GM23338 (cell line): ENCODE measurements at regions not wholly inside any gene's neighbourhood (a gene's known extent, or its start where the extent isn't known, plus 50 kb on each side); places are given as distances from the start of the nearest gene placed in this dataset.

Source experiments
- ATAC-seq: fragments of 200-7000 bp; cut with Tn5 transposase; 3 replicates; pipeline ENCODE4 v1.9.1; 2020
- DNase-seq: peaks from one replicate; pipeline ENCODE4 v3.0.0-alpha.2; 2015; ENCODE audit warnings: low spot score
- H2AFZ ChIP-seq: fragments of 200-600 bp; sonication (generic); 2 replicates; pipeline ENCODE4 v1.8.0; 2016; ENCODE audit warnings: antibody characterized with exemption, mild to moderate bottlenecking, moderate library complexity
- H3F3A ChIP-seq: fragments of 200-600 bp; sonication (generic); replicated peaks from 2 replicates; pipeline ENCODE4 v1.8.0; 2017; ENCODE audit warnings: antibody characterized with exemption, mixed run types, low read depth
- H3K27ac ChIP-seq: fragments of 200-600 bp; sonication (generic); 2 replicates; pipeline ENCODE4 v1.6.1; 2016; ENCODE audit warnings: low read depth
- H3K27me3 ChIP-seq: fragments of 200-600 bp; sonication (generic); 2 replicates; pipeline ENCODE4 v1.8.0; 2016; ENCODE audit warnings: mild to moderate bottlenecking, mixed run types, moderate library complexity; ENCODE audit not compliant: insufficient read depth
- H3K36me3 ChIP-seq: fragments of 200-600 bp; sonication (generic); 2 replicates; pipeline ENCODE4 v1.8.0; 2016; ENCODE audit warnings: mild to moderate bottlenecking; ENCODE audit not compliant: insufficient read depth
- H3K4me1 ChIP-seq: fragments of 200-600 bp; sonication (generic); 2 replicates; pipeline ENCODE4 v1.8.0; 2016; ENCODE audit warnings: mild to moderate bottlenecking, moderate library complexity; ENCODE audit not compliant: insufficient read depth
- H3K4me2 ChIP-seq: fragments of 200-600 bp; sonication (generic); 2 replicates; pipeline ENCODE4 v1.7.1; 2017; ENCODE audit warnings: mixed run types
- H3K4me3 ChIP-seq: fragments of 200-600 bp; sonication (generic); 2 replicates; pipeline ENCODE4 v1.6.1; 2016; ENCODE audit warnings: mixed run types
- H3K79me2 ChIP-seq: fragments of 200-600 bp; sonication (generic); replicated peaks from 2 replicates; pipeline ENCODE4 v1.8.0; 2017; ENCODE audit warnings: mild to moderate bottlenecking; ENCODE audit not compliant: insufficient read depth
- H3K9me2 ChIP-seq: fragments of 200-600 bp; sonication (generic); 2 replicates; pipeline ENCODE4 v1.8.0; 2017; ENCODE audit not compliant: insufficient read depth
- H4K20me1 ChIP-seq: fragments of 200-600 bp; sonication (generic); replicated peaks from 2 replicates; pipeline ENCODE4 v1.8.0; 2017; ENCODE audit warnings: mild to moderate bottlenecking; ENCODE audit not compliant: insufficient read depth
- H3K27ac Mint-ChIP-seq: 2 replicates; pipeline ENCODE4 v1.8.0; 2020; ENCODE audit warnings: inconsistent platforms, mild to moderate bottlenecking, moderate library complexity, mixed read lengths
- H3K27me3 Mint-ChIP-seq: 3 replicates; pipeline ENCODE4 v1.8.0; 2022; ENCODE audit warnings: low read depth, mild to moderate bottlenecking, moderate library complexity, mixed read lengths, inconsistent platforms; ENCODE audit not compliant: insufficient read depth, poor library complexity
- H3K36me3 Mint-ChIP-seq: 3 replicates; pipeline ENCODE4 v1.8.0; 2021; ENCODE audit warnings: low read depth, mild to moderate bottlenecking, inconsistent platforms, moderate library complexity, mixed read lengths
- H3K4me1 Mint-ChIP-seq: 3 replicates; pipeline ENCODE4 v1.8.0; 2020; ENCODE audit warnings: mild to moderate bottlenecking, inconsistent platforms, mixed read lengths
- H3K4me3 Mint-ChIP-seq: 3 replicates; pipeline ENCODE4 v1.8.0; 2021; ENCODE audit warnings: moderate library complexity, mild to moderate bottlenecking, inconsistent platforms, mixed read lengths
- H3K9me3 Mint-ChIP-seq: 3 replicates; pipeline ENCODE4 v1.8.0; 2020; ENCODE audit warnings: moderate library complexity, mild to moderate bottlenecking, inconsistent platforms, mixed read lengths
- CREB1 ChIP-seq: fragments of 250-450 bp; sonication (Bioruptor Pico); IDR thresholded peaks from 2 replicates; pipeline ENCODE4 v1.5.0; 2020; ENCODE audit warnings: low read depth, mild to moderate bottlenecking, moderate library complexity
- EZH2 ChIP-seq: fragments of 200-600 bp; sonication (generic); IDR thresholded peaks from one replicate; pipeline ENCODE4 v1.8.0; 2017; ENCODE audit warnings: antibody characterized with exemption, mild to moderate bottlenecking, low read depth; ENCODE audit not compliant: unreplicated experiment
- EZH2phosphoT487 ChIP-seq: fragments of 200-600 bp; sonication (generic); IDR thresholded peaks from one replicate; pipeline ENCODE4 v1.8.1; 2018; ENCODE audit warnings: antibody characterized with exemption; ENCODE audit not compliant: unreplicated experiment
- NANOG ChIP-seq: IDR thresholded peaks from 2 replicates; pipeline ENCODE4 v1.6.1; 2016; ENCODE audit warnings: antibody characterized with exemption, borderline replicate concordance
- POLR2AphosphoS5 ChIP-seq: IDR thresholded peaks from 2 replicates; pipeline ENCODE4 v1.6.1; 2016; ENCODE audit warnings: antibody characterized with exemption, low read depth
- REST ChIP-seq: IDR thresholded peaks from one replicate; pipeline ENCODE4 v1.6.1; 2018; ENCODE audit warnings: antibody characterized with exemption; ENCODE audit not compliant: unreplicated experiment
- ZNF331 ChIP-seq: fragments of 250-450 bp; sonication (Bioruptor Pico); IDR thresholded peaks from 2 replicates; pipeline ENCODE4 v1.5.0; 2020; ENCODE audit warnings: low read depth, mild to moderate bottlenecking, moderate library complexity
- ZNF462 ChIP-seq: fragments of 250-450 bp; sonication (Bioruptor Pico); IDR thresholded peaks from 2 replicates; pipeline ENCODE4 v1.5.0; 2020; ENCODE audit warnings: mild to moderate bottlenecking, moderate library complexity
- TF ChIP-seq, protein P1 (sequence below): IDR thresholded peaks from 2 replicates; pipeline ENCODE4 v1.6.1; 2016; ENCODE audit warnings: antibody characterized with exemption

DNA sequence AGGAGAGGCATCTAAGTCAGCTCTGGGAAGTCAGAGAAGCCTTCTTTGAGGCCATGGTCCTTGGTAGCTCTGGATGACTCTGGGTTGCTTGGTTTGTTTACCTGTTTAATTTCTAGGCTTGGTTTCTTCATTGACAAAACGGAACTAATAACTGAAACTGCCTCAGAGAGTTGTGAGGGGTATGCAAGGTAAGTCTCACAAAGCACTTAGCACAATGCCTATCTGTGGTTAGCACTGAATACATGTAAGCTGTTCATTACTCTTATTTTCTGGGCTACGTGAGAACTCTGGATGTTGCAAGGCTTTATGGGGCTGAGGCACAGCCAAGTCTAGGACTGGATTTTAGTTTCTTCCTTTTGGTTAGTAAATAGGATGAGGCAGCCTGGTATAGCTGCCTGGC lies 225.8 kb upstream of the NCAM1 start (continued):
- TF ChIP-seq ZNF462 (CRISPR knock-in tag) (no peak), POLR2AphosphoS5 (no peak)

- no peaks in the 10 kb centered on the region for H3K36me3 Mint-ChIP-seq
- H3K4me1 ChIP-seq, result no peaks in the 10 kb centered on the region
Observed at GRCh38 chr11:112744041-112744440, 217.2 kb upstream of the NCAM1 start.

More at GRCh38 chr11:112744041-112744440, 217.2 kb upstream of the NCAM1 start:
- no peak overlapping the region for H3K27ac ChIP-seq
- H3K9me2 ChIP-seq, result no peaks in the 10 kb centered on the region
- no peaks in the 10 kb centered on the region for H4K20me1 ChIP-seq
- Mint-ChIP-seq H3K9me3 (no peaks in the 10 kb centered on the region; the same call in 2 of the 3 replicates), H3K4me3 (no peak overlapping the region), H3K4me1 (peaks cover 8% of the 10 kb centered on the region; the same call in 2 of the 3 replicates), H3K27ac (no peak overlapping the region), H3K27me3 (peaks cover 4% of the 10 kb centered on the region)
- ATAC-seq, result no peak
- no peaks in the 10 kb centered on the region for H3F3A ChIP-seq
- DNase-seq, result no peak
- TF ChIP-seq ZNF331 (CRISPR knock-in tag), result no peak
- no peak for TF ChIP-seq EZH2
- TF ChIP-seq, protein P1, sequence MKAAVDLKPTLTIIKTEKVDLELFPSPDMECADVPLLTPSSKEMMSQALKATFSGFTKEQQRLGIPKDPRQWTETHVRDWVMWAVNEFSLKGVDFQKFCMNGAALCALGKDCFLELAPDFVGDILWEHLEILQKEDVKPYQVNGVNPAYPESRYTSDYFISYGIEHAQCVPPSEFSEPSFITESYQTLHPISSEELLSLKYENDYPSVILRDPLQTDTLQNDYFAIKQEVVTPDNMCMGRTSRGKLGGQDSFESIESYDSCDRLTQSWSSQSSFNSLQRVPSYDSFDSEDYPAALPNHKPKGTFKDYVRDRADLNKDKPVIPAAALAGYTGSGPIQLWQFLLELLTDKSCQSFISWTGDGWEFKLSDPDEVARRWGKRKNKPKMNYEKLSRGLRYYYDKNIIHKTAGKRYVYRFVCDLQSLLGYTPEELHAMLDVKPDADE, result no peak
- TF ChIP-seq REST, result no peak
- TF ChIP-seq CREB1 (CRISPR knock-in tag), result no peak
- TF ChIP-seq NANOG, result no peak
- TF ChIP-seq EZH2phosphoT487, result no peak
- H3K79me2 ChIP-seq, result no peaks in the 10 kb centered on the region
- no peaks in the 10 kb centered on the region for H3K36me3 ChIP-seq
- no peaks in the 10 kb centered on the region for H3K27me3 ChIP-seq
- no peak overlapping the region for H3K4me2 ChIP-seq
- H3K4me3 ChIP-seq, result no peak overlapping the region
- H2AFZ ChIP-seq, result no peak overlapping the region
